GM21723 (cell line): ENCODE measurements at regions not wholly inside any gene's neighbourhood (a gene's known extent, or its start where the extent isn't known, plus 50 kb on each side); places are given as distances from the start of the nearest gene placed in this dataset.
"Not testable (repeated sequence)": the region's sequence is repeated elsewhere in the genome, so short reads cannot be mapped to it uniquely, and the experiment has no call there.

Experiments used
- ATAC-seq: cut with Tn5 transposase; IDR thresholded peaks from one replicate; pipeline ENCODE4 v1.9.1; 2021; ENCODE audit warnings: mild to moderate bottlenecking, moderate library complexity; ENCODE audit not compliant: unreplicated experiment

- not testable (repeated sequence) for ATAC-seq
Observed at GRCh38 chr16:79377082-79377481, 223.5 kb downstream of the MAF start.

DNA sequence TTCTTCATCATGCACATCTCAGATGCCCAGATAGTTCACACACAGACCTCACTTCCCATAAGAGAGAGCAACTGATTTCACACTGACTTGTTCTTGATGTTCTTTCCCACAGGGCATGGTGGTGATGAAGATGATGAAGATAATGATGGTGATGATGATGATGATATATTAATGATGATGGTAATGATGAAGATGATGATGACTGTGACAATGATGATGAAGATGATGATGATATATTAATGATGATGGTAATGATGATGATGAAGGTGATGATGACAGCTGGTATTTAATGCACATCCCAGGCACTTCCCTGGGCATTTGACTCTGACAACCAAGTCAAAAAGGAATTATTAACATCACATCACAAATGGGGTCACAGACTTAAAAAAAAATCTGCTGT, 225.2 kb downstream of the MAF start:
- ATAC-seq = no peak

DNA sequence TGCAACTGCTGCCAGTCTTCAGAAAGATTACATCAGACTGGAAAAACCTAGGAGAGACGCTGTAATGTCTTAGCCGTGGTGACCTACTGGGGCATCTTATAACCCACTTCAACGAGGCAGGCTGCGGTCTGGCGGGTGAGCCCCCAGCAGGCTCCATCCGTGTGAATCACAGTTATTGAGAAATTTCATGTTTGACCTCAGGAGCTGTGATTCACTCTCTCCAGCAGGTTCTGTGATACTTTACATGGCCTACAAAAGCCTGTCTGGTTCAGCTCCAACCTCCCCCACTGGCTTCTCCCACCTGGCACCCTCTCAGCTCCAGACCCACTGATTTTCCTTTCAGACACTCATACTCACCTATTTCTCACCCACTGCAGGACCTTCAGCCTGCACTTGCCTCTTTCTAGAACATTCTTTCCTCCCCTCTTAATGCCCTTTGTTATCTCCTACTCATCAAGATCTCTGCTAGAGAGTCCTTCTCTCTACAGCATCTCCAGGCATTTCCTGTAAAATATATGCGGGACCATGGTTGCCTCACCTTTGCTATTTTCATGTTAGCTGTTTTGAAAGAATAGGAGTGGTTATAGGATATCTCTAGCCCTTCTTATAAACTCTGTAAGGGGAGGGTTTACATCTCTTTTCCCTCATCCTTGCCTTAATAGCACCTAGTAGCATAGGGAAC, 227.9 kb downstream of the MAF start:
- no peak for ATAC-seq

- ATAC-seq = no peak
Observed at GRCh38 chr16:79370736-79371135, 229.8 kb downstream of the MAF start.

DNA sequence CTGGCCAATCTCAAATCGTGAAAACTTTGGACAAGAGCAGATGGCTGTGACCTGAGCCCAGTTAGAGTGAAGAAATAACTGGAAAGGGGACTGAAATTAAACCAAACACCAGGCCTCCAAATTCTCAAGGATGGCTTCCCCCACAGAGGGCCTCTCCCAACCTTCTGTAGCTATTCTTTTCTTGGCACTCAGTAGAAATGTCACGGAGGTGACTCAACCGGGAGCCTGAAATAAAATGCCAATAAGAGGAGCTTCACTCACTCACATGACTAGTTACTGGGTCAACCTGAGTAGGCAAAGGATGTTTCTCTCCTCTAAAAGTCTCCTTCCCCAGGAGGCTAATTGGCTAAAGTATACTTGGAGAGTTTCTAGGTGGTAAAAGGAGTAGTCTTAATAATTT, 230.7 kb downstream of the MAF start:
- no peak for ATAC-seq

DNA sequence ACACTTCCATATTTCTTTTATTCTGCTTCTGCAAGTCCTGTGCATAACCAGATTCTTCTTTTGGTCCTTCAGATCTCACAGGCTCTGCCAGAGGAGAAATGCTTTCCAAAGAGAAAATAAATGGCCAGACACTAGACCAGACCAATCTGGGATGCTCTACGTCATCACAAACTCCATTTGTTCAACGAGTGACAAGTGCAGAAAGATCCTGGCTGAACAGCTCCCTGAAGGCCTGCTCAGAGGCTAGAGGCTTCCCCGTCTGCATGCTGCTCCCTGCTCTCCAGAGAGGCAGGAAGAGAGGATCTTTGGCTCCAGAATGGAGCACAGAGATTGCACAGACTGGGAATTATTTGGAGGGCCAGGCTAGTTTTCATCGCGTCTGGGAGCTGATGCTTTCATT, 232.7 kb downstream of the MAF start:
- ATAC-seq = no peak

- no peak for ATAC-seq
Observed at GRCh38 chr16:79366635-79367034, 233.9 kb downstream of the MAF start.

DNA sequence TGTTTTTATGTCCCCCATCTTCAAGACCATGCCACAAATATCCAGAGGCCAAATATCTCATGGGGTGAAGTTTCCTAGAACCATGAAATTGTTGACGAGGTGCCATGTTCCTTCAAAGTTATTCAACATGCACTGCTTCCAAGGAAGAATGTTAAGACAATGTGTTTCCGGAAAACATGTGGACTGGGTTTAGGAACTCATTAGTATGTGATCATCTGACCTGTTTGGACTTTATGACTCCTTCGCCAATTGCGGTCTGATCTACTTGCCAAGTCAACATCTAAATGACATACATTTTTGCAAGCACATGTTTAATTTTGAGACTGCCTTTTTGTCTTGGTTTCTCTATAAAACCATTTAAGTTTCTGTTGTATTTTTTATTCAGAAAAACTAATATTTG, 234.8 kb downstream of the MAF start:
- no peak for ATAC-seq

GRCh38 chr16:79363484-79363883, 237.1 kb downstream of the MAF start:
- no peak for ATAC-seq

- ATAC-seq = no peak
Observed at GRCh38 chr16:79363035-79363434, 237.5 kb downstream of the MAF start.

- no peak for ATAC-seq
Observed at GRCh38 chr16:79362300-79362970, 238.1 kb downstream of the MAF start.

DNA sequence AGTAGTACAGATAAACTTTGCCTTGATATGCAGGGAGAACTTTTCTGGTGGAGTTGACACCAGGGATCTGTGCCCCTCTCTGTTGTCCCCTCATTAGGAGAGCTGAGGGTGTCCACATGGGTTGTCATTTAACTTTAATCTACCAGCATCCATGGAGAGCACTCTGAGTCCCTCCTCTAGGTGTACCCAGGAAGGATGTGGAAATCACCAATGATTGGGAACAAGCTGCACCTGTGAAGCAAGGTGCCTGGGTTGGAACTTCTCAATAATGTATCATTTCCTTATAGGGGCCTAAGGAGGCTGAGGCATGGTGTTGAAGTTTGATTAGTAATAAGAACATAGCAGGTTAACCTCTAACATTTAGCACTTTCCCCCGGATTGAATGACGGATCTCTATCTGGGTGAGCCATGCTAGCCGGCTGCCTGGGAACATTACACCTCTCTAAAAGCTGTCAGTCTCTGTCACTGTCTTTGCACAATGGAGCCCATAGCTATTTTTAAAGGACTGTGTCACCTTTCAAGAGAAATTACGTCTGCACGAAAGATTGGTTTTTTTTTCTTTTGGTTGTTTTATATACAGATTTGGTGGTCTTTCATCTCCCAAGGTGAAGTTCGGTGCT, 239.3 kb downstream of the MAF start:
- ATAC-seq = no peak

DNA sequence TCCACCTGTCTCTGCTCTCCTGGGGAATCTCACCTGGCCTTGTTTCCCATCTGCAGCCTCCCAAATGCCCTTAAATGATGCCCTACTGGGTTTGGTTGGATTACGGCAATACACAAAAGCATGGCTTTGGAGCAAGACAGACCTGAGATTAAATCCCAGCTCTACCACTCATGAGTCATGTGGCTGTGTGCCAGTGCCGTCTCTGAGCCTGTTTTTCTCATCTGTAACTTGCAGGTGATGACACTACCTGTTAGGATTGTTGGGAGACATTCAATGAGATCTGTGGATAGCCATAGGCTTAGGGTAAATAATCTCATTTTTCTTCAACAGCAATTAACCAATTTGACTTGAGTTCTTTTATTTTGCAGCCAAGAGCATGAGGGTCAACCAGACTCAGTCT, 240.3 kb downstream of the MAF start:
- ATAC-seq = no peak

DNA sequence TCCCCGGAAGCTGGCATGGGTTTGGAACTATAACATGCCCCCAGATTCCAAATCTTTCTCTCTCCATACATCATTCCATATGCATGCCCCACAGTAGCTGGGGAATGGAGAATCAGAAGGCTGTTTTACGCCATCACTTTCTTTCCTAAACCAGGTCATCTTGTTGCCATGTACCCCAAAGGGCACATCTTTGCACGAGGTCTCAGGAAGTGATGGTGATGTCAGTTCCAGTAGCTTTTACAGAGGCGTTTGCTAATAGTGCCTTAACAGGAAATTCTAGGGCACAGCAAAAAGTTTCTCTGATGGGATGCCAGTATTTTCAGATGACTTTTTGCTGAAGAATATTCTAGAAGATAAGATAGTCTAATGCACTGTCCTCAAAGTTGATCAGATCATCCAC, 241.5 kb downstream of the MAF start:
- no peak for ATAC-seq

DNA sequence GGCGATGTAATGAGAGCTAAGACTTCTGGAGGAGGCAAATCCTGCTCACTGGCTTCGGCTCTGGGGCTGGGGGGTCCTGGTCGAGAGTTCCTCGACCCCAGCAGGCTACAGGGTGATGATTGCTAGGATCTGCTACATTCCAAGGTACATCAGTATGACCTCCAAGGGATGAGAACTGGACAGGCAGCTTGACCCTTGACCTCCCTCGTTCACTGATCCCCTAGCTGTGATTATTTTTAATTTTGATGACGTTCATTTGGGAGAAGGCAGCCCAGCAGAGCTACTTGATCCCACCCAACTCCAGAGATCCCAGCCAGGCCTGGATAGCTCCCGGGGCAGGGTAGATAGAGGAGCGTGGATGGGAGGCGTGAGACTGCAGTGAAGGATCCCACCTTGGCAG, 242.3 kb downstream of the MAF start:
- no peak for ATAC-seq

DNA sequence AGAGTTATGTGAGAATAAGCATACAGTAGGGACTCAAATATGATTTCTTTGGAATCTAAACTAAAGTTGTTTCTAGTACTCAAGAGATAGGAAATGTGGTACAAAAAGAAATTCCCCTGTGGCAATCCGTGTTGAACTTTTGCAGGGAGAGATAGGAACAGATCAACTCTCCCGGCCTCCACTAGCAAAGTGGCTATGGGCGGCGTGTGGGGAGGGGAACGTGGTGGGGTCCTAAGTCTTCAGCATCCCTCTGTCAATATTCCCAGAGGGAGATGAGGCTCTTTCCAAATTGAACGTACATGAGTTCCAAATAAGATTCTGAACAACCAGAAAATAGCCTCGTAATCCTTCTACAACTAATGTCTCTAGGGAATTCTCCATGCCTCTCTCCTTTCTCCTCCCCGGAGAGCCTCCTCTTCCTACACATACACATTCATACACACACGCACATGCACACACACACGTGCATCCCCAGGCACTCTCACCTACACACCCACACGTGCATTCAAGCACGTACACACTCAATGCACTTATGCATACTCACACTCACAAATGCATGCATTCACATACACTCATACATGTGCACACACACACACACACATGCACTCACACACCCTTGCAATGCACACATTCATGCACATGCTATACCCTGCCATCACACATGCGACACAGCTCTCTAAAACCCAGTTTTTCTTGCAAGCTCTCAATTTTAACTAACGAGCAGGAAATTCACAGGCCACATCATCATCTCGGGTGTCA, 244.8 kb downstream of the MAF start:
- no peak for ATAC-seq

DNA sequence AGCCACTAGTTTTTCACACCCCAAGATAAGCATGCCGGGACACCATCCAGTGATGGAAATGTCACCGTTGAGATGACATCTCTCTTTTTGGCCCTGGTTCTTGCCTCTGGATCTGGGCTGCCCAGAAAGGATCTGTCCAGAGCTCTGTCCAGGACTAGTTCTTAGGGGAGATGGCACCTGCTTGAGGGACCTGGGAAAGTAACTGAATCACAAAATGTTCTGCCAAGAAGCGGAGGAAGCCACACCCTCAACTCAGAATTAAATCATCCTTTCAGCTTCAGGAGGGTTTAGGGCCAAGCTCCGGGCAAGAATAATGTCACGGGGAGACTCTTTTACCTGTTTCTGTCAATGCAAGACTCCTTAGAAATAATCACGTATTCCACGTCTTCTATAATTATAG, 248.6 kb downstream of the MAF start:
- no peak for ATAC-seq

GRCh38 chr16:79349803-79350202, 250.7 kb downstream of the MAF start:
- ATAC-seq = no peak

GRCh38 chr16:79348521-79349306, 251.8 kb downstream of the MAF start:
- ATAC-seq = no peak

GRCh38 chr16:79347277-79347676, 253.3 kb downstream of the MAF start:
- ATAC-seq = no peak

GRCh38 chr16:79339863-79340262, 260.7 kb downstream of the MAF start:
- no peak for ATAC-seq
